Iris pigment epithelial cell (primary cell): ENCODE measurements at regions not wholly inside any gene's neighbourhood (a gene's known extent, or its start where the extent isn't known, plus 50 kb on each side); places are given as distances from the start of the nearest gene placed in this dataset.
A peak's percentile ranks its signal among the peaks of the same experiment; 100 is the strongest.

Experiments used
- DNase-seq: peaks from one replicate; pipeline ENCODE4 v3.0.0-alpha.2; 2011; ENCODE audit warnings: low read depth

- no peak for DNase-seq
Observed at GRCh38 chr3:194279701-194280360, 71.3 kb downstream of the CPN2 start.

GRCh38 chr3:194280777-194281176 lies 70.4 kb downstream of the CPN2 start:
- DNase-seq: no peak

GRCh38 chr3:194281306-194281705 lies 69.8 kb downstream of the CPN2 start:
- no peak for DNase-seq

GRCh38 chr3:194281766-194282165 lies 69.4 kb downstream of the CPN2 start:
- no peak for DNase-seq

- DNase-seq: no peak
Observed at GRCh38 chr3:194282436-194283122, 68.5 kb downstream of the CPN2 start.

GRCh38 chr3:194283221-194284006 lies 67.7 kb downstream of the CPN2 start:
- DNase-seq: no peak

GRCh38 chr3:194284351-194284750 lies 66.8 kb downstream of the CPN2 start:
- no peak for DNase-seq

GRCh38 chr3:194285024-194285849 lies 65.9 kb downstream of the CPN2 start:
- peak; percentile 84 for DNase-seq

GRCh38 chr3:194285850-194286197 lies 65.3 kb downstream of the CPN2 start:
- DNase-seq: no peak

- DNase-seq: no peak
Observed at GRCh38 chr3:194286375-194287146, 64.6 kb downstream of the CPN2 start.

GRCh38 chr3:194287374-194287773 lies 63.8 kb downstream of the CPN2 start:
- DNase-seq: no peak

GRCh38 chr3:194287977-194288706 lies 63.0 kb downstream of the CPN2 start:
- no peak for DNase-seq
